ENCODE measurements at regions not wholly inside any gene's neighbourhood (a gene's known extent, or its start where the extent isn't known, plus 50 kb on each side); places are given as distances from the start of the nearest gene placed in this dataset.

- H3K27me3 Mint-ChIP-seq, result peaks cover 30% of the 10 kb centered on the region
- ATAC-seq (replicated peaks; ENCODE audit: extremely low read depth, poor library complexity, severe bottlenecking) (no peak), DNase-seq (ENCODE audit: low spot score in 2 of 2) (no peak)
- H3K36me3 Mint-ChIP-seq (ENCODE audit: insufficient read depth), result no peaks in the 10 kb centered on the region
- no peak overlapping the region for H3K4me3 Mint-ChIP-seq
- H3K9me3 Mint-ChIP-seq, result no peaks in the 10 kb centered on the region
- no peak overlapping the region for H3K27ac Mint-ChIP-seq (ENCODE audit: low read depth)
- no peaks in the 10 kb centered on the region for H3K4me1 Mint-ChIP-seq
Observed at GRCh38 chr13:111394211-111394922, 73.9 kb downstream of the TEX29 start.

DNA sequence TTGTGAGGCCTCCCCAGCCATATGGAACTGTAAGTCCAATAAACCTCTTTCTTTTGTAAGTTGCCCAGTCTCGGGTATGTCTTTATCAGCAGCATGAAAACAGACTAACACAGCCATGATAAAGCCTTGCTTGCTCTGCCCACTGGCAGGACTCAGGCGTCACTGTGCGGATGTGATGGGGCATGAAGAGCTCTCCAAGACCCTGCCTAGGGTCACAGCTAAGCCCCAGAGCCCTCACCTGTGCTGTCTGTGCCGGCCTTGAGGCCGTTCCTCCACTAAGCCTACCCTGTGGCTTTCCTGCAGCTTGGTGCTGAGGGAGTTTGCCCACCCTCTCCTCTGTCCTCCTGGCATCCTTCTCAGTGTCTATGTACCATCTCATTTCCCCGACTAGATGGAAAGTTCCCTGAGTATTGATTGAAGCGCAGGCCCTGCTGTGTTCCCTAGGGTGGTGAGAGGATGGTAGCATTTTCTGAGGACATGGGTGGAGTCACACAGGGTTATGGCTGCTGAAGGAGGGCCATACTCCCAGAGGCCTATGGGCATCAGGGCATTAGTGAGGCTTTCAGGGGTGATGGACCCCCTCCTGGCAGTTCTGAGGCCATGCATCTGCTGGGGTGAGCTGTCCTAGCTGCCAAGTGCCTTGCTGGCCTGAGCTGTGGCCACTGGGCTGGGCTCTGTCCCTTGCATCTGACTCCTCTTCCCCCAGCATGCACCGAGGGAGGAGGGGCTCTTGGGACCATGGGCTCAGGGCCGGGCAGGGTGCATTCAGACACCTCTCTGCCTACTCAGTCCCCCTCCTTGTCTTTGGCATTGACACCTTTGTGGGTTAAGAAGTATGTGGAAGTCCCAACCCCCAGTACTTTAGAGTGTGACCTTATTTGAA, 75.3 kb downstream of the TEX29 start:
- Mint-ChIP-seq H3K4me3 (no peak overlapping the region), H3K27ac (ENCODE audit: low read depth) (no peak overlapping the region)
- no peak for ATAC-seq (replicated peaks; ENCODE audit: extremely low read depth, poor library complexity, severe bottlenecking)

GRCh38 chr13:111396457-111396856, 76.0 kb downstream of the TEX29 start:
- Mint-ChIP-seq H3K36me3 (ENCODE audit: insufficient read depth) (no peaks in the 10 kb centered on the region), H3K27me3 (peaks cover 13% of the 10 kb centered on the region), H3K9me3 (no peaks in the 10 kb centered on the region), H3K4me3 (no peak overlapping the region), H3K4me1 (no peaks in the 10 kb centered on the region), H3K27ac (ENCODE audit: low read depth) (no peak overlapping the region)
- no peak for ATAC-seq (replicated peaks; ENCODE audit: extremely low read depth, poor library complexity, severe bottlenecking)
- DNase-seq (ENCODE audit: low spot score in 2 of 2), result no peak

More for the DNA sequence above, 75.3 kb downstream of the TEX29 start:
- no peaks in the 10 kb centered on the region for H3K36me3 Mint-ChIP-seq (ENCODE audit: insufficient read depth)
- peaks cover 19% of the 10 kb centered on the region for H3K27me3 Mint-ChIP-seq
- H3K9me3 Mint-ChIP-seq, result no peaks in the 10 kb centered on the region
- H3K4me1 Mint-ChIP-seq, result no peaks in the 10 kb centered on the region
- no peak for DNase-seq (ENCODE audit: low spot score in 2 of 2)

DNA sequence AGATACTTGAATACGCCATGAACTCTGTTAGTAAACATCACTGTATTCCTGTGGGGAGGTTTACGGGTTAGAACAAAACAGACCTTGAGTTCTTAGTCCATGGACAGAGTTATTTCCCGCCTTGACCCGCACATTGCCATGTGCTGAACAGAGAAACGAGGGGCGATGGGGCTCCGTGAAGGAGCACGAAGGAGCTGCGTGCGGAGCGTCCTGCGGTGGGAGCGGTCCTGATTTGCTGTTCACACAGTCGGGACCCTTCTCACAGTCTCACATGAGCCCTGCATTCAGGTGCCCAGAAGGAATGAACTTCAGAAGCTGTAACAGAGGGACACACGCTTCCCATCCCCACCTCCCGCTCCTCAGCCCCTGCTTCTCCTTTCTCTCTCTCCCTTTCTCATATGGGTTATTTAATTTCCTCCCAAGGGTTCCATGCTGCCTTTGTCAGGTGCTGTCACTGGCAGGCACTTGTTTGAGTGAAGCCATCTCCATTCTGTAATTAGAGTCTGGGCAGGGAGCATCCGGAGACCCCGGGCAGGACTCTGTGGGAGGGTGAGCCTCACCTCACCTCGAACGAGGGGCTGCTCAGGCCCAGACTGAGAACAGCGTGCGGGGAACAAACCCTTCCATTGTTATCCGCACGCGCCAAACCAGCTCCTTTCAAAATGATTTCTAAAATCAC, 76.9 kb downstream of the TEX29 start:
- no peak overlapping the region for H3K27ac Mint-ChIP-seq (ENCODE audit: low read depth)
- no peaks in the 10 kb centered on the region for H3K36me3 Mint-ChIP-seq (ENCODE audit: insufficient read depth)
- H3K4me1 Mint-ChIP-seq, result no peaks in the 10 kb centered on the region
- no peak overlapping the region for H3K4me3 Mint-ChIP-seq
- DNase-seq (ENCODE audit: low spot score in 2 of 2) (no peak), ATAC-seq (replicated peaks; ENCODE audit: extremely low read depth, poor library complexity, severe bottlenecking) (no peak)
- H3K9me3 Mint-ChIP-seq, result no peaks in the 10 kb centered on the region
- peaks cover 8% of the 10 kb centered on the region for H3K27me3 Mint-ChIP-seq

GRCh38 chr13:111398196-111398595, 77.8 kb downstream of the TEX29 start:
- no peak for ATAC-seq (replicated peaks; ENCODE audit: extremely low read depth, poor library complexity, severe bottlenecking)
- Mint-ChIP-seq H3K4me1 (no peaks in the 10 kb centered on the region), H3K27ac (ENCODE audit: low read depth) (no peak overlapping the region), H3K36me3 (ENCODE audit: insufficient read depth) (peaks cover 2% of the 10 kb centered on the region), H3K27me3 (peaks cover 7% of the 10 kb centered on the region), H3K9me3 (no peaks in the 10 kb centered on the region), H3K4me3 (no peak overlapping the region)
- no peak for DNase-seq (ENCODE audit: low spot score in 2 of 2)

GRCh38 chr13:111398715-111399299, 78.4 kb downstream of the TEX29 start:
- no peak overlapping the region for H3K4me3 Mint-ChIP-seq
- H3K9me3 Mint-ChIP-seq, result no peaks in the 10 kb centered on the region
- no peaks in the 10 kb centered on the region for H3K4me1 Mint-ChIP-seq
- peaks cover 13% of the 10 kb centered on the region for H3K27me3 Mint-ChIP-seq
- H3K36me3 Mint-ChIP-seq (ENCODE audit: insufficient read depth), result peaks cover 2% of the 10 kb centered on the region
- DNase-seq (ENCODE audit: low spot score in 2 of 2), result no peak
- ATAC-seq (replicated peaks; ENCODE audit: extremely low read depth, poor library complexity, severe bottlenecking), result no peak
- H3K27ac Mint-ChIP-seq (ENCODE audit: low read depth), result no peak overlapping the region

GRCh38 chr13:111399334-111399733, 78.9 kb downstream of the TEX29 start:
- Mint-ChIP-seq H3K36me3 (ENCODE audit: insufficient read depth) (peaks cover 2% of the 10 kb centered on the region), H3K27me3 (peaks cover 13% of the 10 kb centered on the region), H3K4me3 (no peak overlapping the region), H3K9me3 (no peaks in the 10 kb centered on the region), H3K27ac (ENCODE audit: low read depth) (no peak overlapping the region), H3K4me1 (no peaks in the 10 kb centered on the region)
- no peak for DNase-seq (ENCODE audit: low spot score in 2 of 2)
- no peak for ATAC-seq (replicated peaks; ENCODE audit: extremely low read depth, poor library complexity, severe bottlenecking)

GRCh38 chr13:111399776-111400538, 79.5 kb downstream of the TEX29 start:
- DNase-seq (ENCODE audit: low spot score in 2 of 2) (no peak), ATAC-seq (replicated peaks; ENCODE audit: extremely low read depth, poor library complexity, severe bottlenecking) (no peak)
- no peaks in the 10 kb centered on the region for H3K9me3 Mint-ChIP-seq
- peaks cover 13% of the 10 kb centered on the region for H3K27me3 Mint-ChIP-seq
- H3K27ac Mint-ChIP-seq (ENCODE audit: low read depth), result no peak overlapping the region
- H3K4me1 Mint-ChIP-seq, result no peaks in the 10 kb centered on the region
- no peak overlapping the region for H3K4me3 Mint-ChIP-seq
- peaks cover 2% of the 10 kb centered on the region for H3K36me3 Mint-ChIP-seq (ENCODE audit: insufficient read depth)

DNA sequence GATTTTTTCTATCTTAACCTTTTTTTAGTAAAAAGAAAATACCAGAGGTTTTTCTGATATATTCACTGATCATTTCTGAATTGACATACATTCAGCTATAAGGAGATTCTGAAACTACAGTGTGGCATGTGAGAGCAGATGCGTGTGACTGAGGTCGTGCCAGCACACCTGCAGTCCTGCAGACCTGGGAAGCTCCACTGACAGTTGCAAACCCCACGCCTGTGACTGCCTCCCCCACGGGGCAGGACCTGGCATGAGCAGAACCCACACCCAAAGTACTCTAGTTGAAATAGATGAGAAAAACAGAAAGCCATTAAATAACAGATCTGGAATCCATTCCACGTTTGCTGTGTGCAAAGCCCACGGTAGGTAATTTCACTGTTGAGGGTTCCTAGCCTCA, 80.7 kb downstream of the TEX29 start:
- Mint-ChIP-seq H3K27me3 (peaks cover 13% of the 10 kb centered on the region), H3K27ac (ENCODE audit: low read depth) (no peak overlapping the region), H3K4me3 (no peak overlapping the region), H3K4me1 (no peaks in the 10 kb centered on the region), H3K36me3 (ENCODE audit: insufficient read depth) (peaks cover 2% of the 10 kb centered on the region), H3K9me3 (no peaks in the 10 kb centered on the region)
- DNase-seq (ENCODE audit: low spot score in 2 of 2), result no peak
- ATAC-seq (replicated peaks; ENCODE audit: extremely low read depth, poor library complexity, severe bottlenecking), result no peak

DNA sequence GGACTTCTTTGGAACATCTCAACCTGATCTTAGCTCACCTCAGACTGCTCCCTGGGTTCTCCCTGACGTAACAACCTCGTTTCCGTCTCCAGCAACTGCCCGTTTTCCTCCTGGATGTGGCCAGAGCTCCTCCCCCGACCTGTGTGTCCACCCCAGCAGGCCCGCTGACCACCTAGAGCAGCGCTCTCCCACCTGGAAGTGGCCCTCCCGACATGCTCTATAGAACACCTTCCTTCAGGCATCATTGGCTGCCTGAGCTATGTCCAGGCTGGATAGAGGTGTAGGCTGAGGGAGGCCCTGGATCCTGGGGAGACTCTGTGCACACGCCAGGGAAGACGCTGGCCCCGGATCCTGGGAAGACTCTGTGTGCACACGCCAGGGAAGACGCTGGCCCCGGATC, 81.3 kb downstream of the TEX29 start:
- Mint-ChIP-seq H3K27ac (ENCODE audit: low read depth) (no peak overlapping the region), H3K4me3 (no peak overlapping the region), H3K27me3 (peaks cover 13% of the 10 kb centered on the region), H3K9me3 (no peaks in the 10 kb centered on the region), H3K4me1 (no peaks in the 10 kb centered on the region), H3K36me3 (ENCODE audit: insufficient read depth) (peaks cover 2% of the 10 kb centered on the region)
- DNase-seq (ENCODE audit: low spot score in 2 of 2), result no peak
- ATAC-seq (replicated peaks; ENCODE audit: extremely low read depth, poor library complexity, severe bottlenecking), result no peak

DNA sequence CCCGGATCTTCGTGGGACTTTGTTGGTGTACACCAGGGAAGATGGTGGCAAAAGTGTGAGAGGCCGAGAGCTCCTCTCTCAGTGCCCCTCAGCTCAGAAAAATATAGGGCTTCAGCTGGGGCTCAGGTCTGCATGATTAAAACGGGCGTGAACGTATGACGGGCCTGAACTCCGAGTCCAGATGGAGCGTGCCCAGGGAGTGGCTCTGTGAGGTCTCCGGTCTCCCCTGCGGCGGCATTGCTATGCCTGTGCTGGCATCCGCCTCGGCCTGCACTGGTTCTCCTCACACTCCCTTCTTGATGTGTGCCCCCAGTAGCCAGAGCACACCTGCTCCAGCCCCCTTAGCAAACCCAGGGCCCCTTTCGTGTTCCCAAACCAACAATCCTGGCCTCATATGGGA, 82.0 kb downstream of the TEX29 start:
- Mint-ChIP-seq H3K4me1 (no peaks in the 10 kb centered on the region), H3K9me3 (no peaks in the 10 kb centered on the region), H3K27me3 (peaks cover 13% of the 10 kb centered on the region), H3K36me3 (ENCODE audit: insufficient read depth) (peaks cover 2% of the 10 kb centered on the region), H3K4me3 (no peak overlapping the region), H3K27ac (ENCODE audit: low read depth) (no peak overlapping the region)
- no peak for ATAC-seq (replicated peaks; ENCODE audit: extremely low read depth, poor library complexity, severe bottlenecking)
- no peak for DNase-seq (ENCODE audit: low spot score in 2 of 2)

DNA sequence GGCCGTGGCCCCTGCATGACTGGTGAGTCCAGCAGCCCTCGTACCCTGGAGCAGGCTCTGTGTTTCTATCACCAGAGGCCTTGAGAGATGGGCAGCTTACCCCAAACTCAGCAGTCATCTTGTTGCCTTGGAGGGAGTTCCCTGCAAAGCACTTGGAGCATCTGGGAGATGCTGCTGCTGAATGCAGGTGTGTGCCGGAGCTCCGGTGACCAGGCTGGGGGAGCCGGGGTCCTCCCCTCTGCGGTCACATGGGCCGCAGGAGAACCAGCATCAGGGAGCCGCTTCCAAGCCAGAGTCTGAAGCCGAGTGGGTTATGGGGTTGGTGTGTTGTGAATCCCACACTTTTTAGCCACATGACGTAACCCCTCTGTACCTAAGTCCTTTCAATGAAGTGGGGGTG, 82.8 kb downstream of the TEX29 start:
- Mint-ChIP-seq H3K4me3 (no peak overlapping the region), H3K27me3 (peaks cover 13% of the 10 kb centered on the region), H3K27ac (ENCODE audit: low read depth) (no peak overlapping the region), H3K9me3 (no peaks in the 10 kb centered on the region), H3K36me3 (ENCODE audit: insufficient read depth) (peaks cover 2% of the 10 kb centered on the region), H3K4me1 (no peaks in the 10 kb centered on the region)
- no peak for DNase-seq (ENCODE audit: low spot score in 2 of 2)
- no peak for ATAC-seq (replicated peaks; ENCODE audit: extremely low read depth, poor library complexity, severe bottlenecking)

All from central memory CD8-positive, alpha-beta T cell (primary cell).